MCF 10A (cell line): ENCODE measurements at regions not wholly inside any gene's neighbourhood (a gene's known extent, or its start where the extent isn't known, plus 50 kb on each side); places are given as distances from the start of the nearest gene placed in this dataset.
A peak's percentile ranks its signal among the peaks of the same experiment; 100 is the strongest.

Experiments
- BruUV-seq: library from RNA; stranded (reverse); fragments of 400-500 nt; replicated peaks from 2 replicates; lab custom pipeline; 2021; lab: Mats Ljungman, UMichigan
- CTCF ChIA-PET: fragments of 300-600 bp; sonication (Branson Sonifier 250); formaldehyde crosslinking; extraction: SDS; loops from one replicate; lab custom pipeline; 2021; ENCODE audit warnings: antibody characterized with exemption, inconsistent platforms; lab: Yijun Ruan, JAX
- POLR2A ChIA-PET: fragments of 300-600, 350-650 bp; sonication (Branson Sonifier 250); formaldehyde crosslinking; extraction: SDS; loops from one replicate; lab custom pipeline; 2020; ENCODE audit warnings: antibody characterized with exemption, inconsistent platforms; lab: Yijun Ruan, JAX
- DNase-seq: peaks from one replicate; pipeline ENCODE4 v3.0.0-alpha.2; 2018; ENCODE audit not compliant: unreplicated experiment
- H3K27ac Mint-ChIP-seq: one replicate; pipeline ENCODE4 v1.8.0; 2022; ENCODE audit warnings: mild to moderate bottlenecking, low read depth, mixed read lengths; ENCODE audit not compliant: unreplicated experiment
- H3K27me3 Mint-ChIP-seq: one replicate; pipeline ENCODE4 v1.8.0; 2022; ENCODE audit warnings: mixed read lengths; ENCODE audit not compliant: insufficient read depth, unreplicated experiment
- H3K36me3 Mint-ChIP-seq: one replicate; pipeline ENCODE4 v1.8.0; 2022; ENCODE audit warnings: mild to moderate bottlenecking, moderate library complexity, mixed read lengths; ENCODE audit not compliant: insufficient read depth, unreplicated experiment
- H3K4me1 Mint-ChIP-seq: one replicate; pipeline ENCODE4 v1.8.0; 2022; ENCODE audit warnings: mixed read lengths; ENCODE audit not compliant: insufficient read depth, unreplicated experiment
- H3K4me3 Mint-ChIP-seq: one replicate; pipeline ENCODE4 v1.8.0; 2022; ENCODE audit warnings: mild to moderate bottlenecking, moderate library complexity, mixed read lengths; ENCODE audit not compliant: unreplicated experiment
- H3K9me3 Mint-ChIP-seq: one replicate; pipeline ENCODE4 v1.8.0; 2022; ENCODE audit warnings: mixed read lengths; ENCODE audit not compliant: unreplicated experiment
- CTCF ChIP-seq: fragments of 200-600 bp; IDR thresholded peaks from one replicate; pipeline ENCODE4 v1.8.0; 2022; ENCODE audit warnings: antibody characterized with exemption, mild to moderate bottlenecking; ENCODE audit not compliant: unreplicated experiment
- intact Hi-C: fragments of 100-400 bp; cut with micrococcal nuclease; formaldehyde crosslinking; loops from 2 replicates; pipeline ENCODE4 v1.14.1; 2022

- H3K27me3 Mint-ChIP-seq, result no peaks in the 10 kb centered on the region
- no peaks in the 10 kb centered on the region for H3K9me3 Mint-ChIP-seq
- no peak for DNase-seq
- intact Hi-C loops, result loop anchor here (5.0 kb wide), 1 partner anchor 36 kb away; no protein-coding TSS in a partner anchor
- POLR2A ChIA-PET, result interaction anchor here (0.8 to 5.2 kb wide), 15 partner anchors 12 to 55 kb away, joined by 3 to 98 read pairs (median 5); partner anchors contain the start of gene ACSL3
- H3K4me1 Mint-ChIP-seq, result peaks cover 11% of the 10 kb centered on the region
- BruUV-seq, result TSS peak; percentile 96
- CTCF ChIA-PET, result interaction anchor here (0.6 to 1.7 kb wide), 5 partner anchors 30 to 316 kb away, joined by 3 to 7 read pairs (median 4); no protein-coding TSS in a partner anchor
- H3K27ac Mint-ChIP-seq, result peak overlapping the region; percentile 96
- no peaks in the 10 kb centered on the region for H3K36me3 Mint-ChIP-seq
- TF ChIP-seq CTCF, result no peak
- H3K4me3 Mint-ChIP-seq, result no peak overlapping the region
Observed at GRCh38 chr2:222806526-222807137, 54.2 kb upstream of the ACSL3 start.

GRCh38 chr2:222807431-222807830 lies 53.4 kb upstream of the ACSL3 start:
- BruUV-seq, result no TSS peak
- no peak for TF ChIP-seq CTCF
- Mint-ChIP-seq H3K9me3 (no peaks in the 10 kb centered on the region), H3K27me3 (no peaks in the 10 kb centered on the region), H3K4me1 (peaks cover 18% of the 10 kb centered on the region), H3K4me3 (no peak overlapping the region), H3K36me3 (no peaks in the 10 kb centered on the region), H3K27ac (peak overlapping the region; percentile 96)
- ChIA-PET POLR2A (interaction anchor here (0.6 to 5.2 kb wide), 6 partner anchors 17 to 792 kb away, joined by 3 to 98 read pairs (median 28); partner anchors contain the start of gene ACSL3), CTCF (interaction anchor here (0.6 to 1.7 kb wide), 5 partner anchors 29 to 315 kb away, joined by 3 to 7 read pairs (median 3); no protein-coding TSS in a partner anchor)
- no peak for DNase-seq
- intact Hi-C loops, result loop anchor here (5.0 kb wide), 1 partner anchor 35 kb away; no protein-coding TSS in a partner anchor

GRCh38 chr2:222809582-222809981 lies 51.3 kb upstream of the ACSL3 start:
- no peak for TF ChIP-seq CTCF
- H3K27me3 Mint-ChIP-seq, result no peaks in the 10 kb centered on the region
- H3K4me3 Mint-ChIP-seq, result no peak overlapping the region
- CTCF ChIA-PET, result interaction anchor here (1.0 kb wide), 1 partner anchor 11 kb away, joined by 4 read pairs; no protein-coding TSS in a partner anchor
- no peak overlapping the region for H3K27ac Mint-ChIP-seq
- no TSS peak for BruUV-seq
- intact Hi-C loops, result loop anchor here (5.0 kb wide), 1 partner anchor 33 kb away; no protein-coding TSS in a partner anchor
- peaks cover 35% of the 10 kb centered on the region for H3K4me1 Mint-ChIP-seq
- DNase-seq, result no peak
- POLR2A ChIA-PET, result no interaction called here
- no peaks in the 10 kb centered on the region for H3K36me3 Mint-ChIP-seq
- H3K9me3 Mint-ChIP-seq, result no peaks in the 10 kb centered on the region

GRCh38 chr2:222810044-222810443 lies 50.8 kb upstream of the ACSL3 start:
- intact Hi-C loops, result no loop called here
- Mint-ChIP-seq H3K27ac (no peak overlapping the region), H3K4me3 (no peak overlapping the region), H3K9me3 (no peaks in the 10 kb centered on the region), H3K27me3 (no peaks in the 10 kb centered on the region), H3K36me3 (no peaks in the 10 kb centered on the region), H3K4me1 (peaks cover 34% of the 10 kb centered on the region)
- POLR2A ChIA-PET, result no interaction called here
- BruUV-seq, result no TSS peak
- no peak for TF ChIP-seq CTCF
- CTCF ChIA-PET, result interaction anchor here (1.0 kb wide), 1 partner anchor 12 kb away, joined by 4 read pairs; no protein-coding TSS in a partner anchor
- DNase-seq, result no peak
